Neural progenitor cell (in vitro differentiated cells): ENCODE measurements at regions not wholly inside any gene's neighbourhood (a gene's known extent, or its start where the extent isn't known, plus 50 kb on each side); places are given as distances from the start of the nearest gene placed in this dataset.
A peak's percentile ranks its signal among the peaks of the same experiment; 100 is the strongest.

Experiments
- DNase-seq: peaks from one replicate; pipeline ENCODE4 v3.0.0-alpha.2; 2016; ENCODE audit warnings: low spot score
- H2AFZ ChIP-seq: fragments of 200-600 bp; sonication (generic); replicated peaks from 2 replicates; pipeline ENCODE4 v1.6.1; 2016; ENCODE audit warnings: antibody characterized with exemption
- H3F3A ChIP-seq: fragments of 200-600 bp; sonication (generic); 2 replicates; pipeline ENCODE4 v1.6.1; 2016; ENCODE audit warnings: antibody characterized with exemption, low read depth
- H3K27ac ChIP-seq: fragments of 200-600 bp; sonication (generic); 2 replicates; pipeline ENCODE4 v1.5.1; 2016; ENCODE audit warnings: mild to moderate bottlenecking
- H3K27me3 ChIP-seq: fragments of 200-600 bp; sonication (generic); 2 replicates; pipeline ENCODE4 v1.6.1; 2016; ENCODE audit warnings: mild to moderate bottlenecking, moderate library complexity
- H3K36me3 ChIP-seq: fragments of 200-600 bp; sonication (generic); 2 replicates; pipeline ENCODE4 v1.5.1; 2016
- H3K4me1 ChIP-seq: fragments of 200-600 bp; sonication (generic); 2 replicates; pipeline ENCODE4 v1.6.1; 2016; ENCODE audit warnings: mixed run types
- H3K4me2 ChIP-seq: fragments of 200-600 bp; sonication (generic); 2 replicates; pipeline ENCODE4 v1.6.1; 2016
- H3K4me3 ChIP-seq: fragments of 200-600 bp; sonication (generic); 2 replicates; pipeline ENCODE4 v1.5.1; 2016
- H3K79me2 ChIP-seq: fragments of 200-600 bp; sonication (generic); 2 replicates; pipeline ENCODE4 v1.6.1; 2016; ENCODE audit warnings: low read depth
- H3K9ac ChIP-seq: fragments of 200-600 bp; sonication (generic); 2 replicates; pipeline ENCODE4 v1.6.1; 2016
- H3K9me3 ChIP-seq: fragments of 200-600 bp; sonication (generic); 2 replicates; pipeline ENCODE4 v1.5.1; 2016; ENCODE audit warnings: low read depth
- H4K20me1 ChIP-seq: fragments of 200-600 bp; sonication (generic); 2 replicates; pipeline ENCODE4 v1.6.1; 2016; ENCODE audit warnings: low read depth
- H3K27ac Mint-ChIP-seq: 3 replicates; pipeline ENCODE4 v1.8.0; 2021; ENCODE audit warnings: mixed read lengths
- H3K27me3 Mint-ChIP-seq: 2 replicates; pipeline ENCODE4 v1.8.0; 2022; ENCODE audit warnings: low read depth, mild to moderate bottlenecking, inconsistent platforms, moderate library complexity, mixed read lengths; ENCODE audit not compliant: insufficient read depth
- H3K36me3 Mint-ChIP-seq: 3 replicates; pipeline ENCODE4 v1.8.0; 2021; ENCODE audit warnings: mixed read lengths
- H3K4me1 Mint-ChIP-seq: 3 replicates; pipeline ENCODE4 v1.8.0; 2021; ENCODE audit warnings: mixed read lengths
- H3K4me3 Mint-ChIP-seq: 3 replicates; pipeline ENCODE4 v1.8.0; 2021; ENCODE audit warnings: mild to moderate bottlenecking, moderate library complexity, mixed read lengths
- H3K9me3 Mint-ChIP-seq: 3 replicates; pipeline ENCODE4 v1.8.0; 2020; ENCODE audit warnings: mixed read lengths
- EZH2 ChIP-seq: fragments of 200-600 bp; sonication (generic); IDR thresholded peaks from 2 replicates; pipeline ENCODE4 v1.6.1; 2017; ENCODE audit warnings: antibody characterized with exemption, mild to moderate bottlenecking, moderate library complexity
- EZH2phosphoT487 ChIP-seq: fragments of 200-600 bp; sonication (generic); IDR thresholded peaks from 2 replicates; pipeline ENCODE4 v1.6.1; 2017; ENCODE audit warnings: antibody characterized with exemption
- TF ChIP-seq, protein P1 (sequence below): fragments of 200-600 bp; sonication (generic); IDR thresholded peaks from 2 replicates; pipeline ENCODE4 v1.5.1; 2017; ENCODE audit warnings: antibody characterized with exemption, mild to moderate bottlenecking

DNA sequence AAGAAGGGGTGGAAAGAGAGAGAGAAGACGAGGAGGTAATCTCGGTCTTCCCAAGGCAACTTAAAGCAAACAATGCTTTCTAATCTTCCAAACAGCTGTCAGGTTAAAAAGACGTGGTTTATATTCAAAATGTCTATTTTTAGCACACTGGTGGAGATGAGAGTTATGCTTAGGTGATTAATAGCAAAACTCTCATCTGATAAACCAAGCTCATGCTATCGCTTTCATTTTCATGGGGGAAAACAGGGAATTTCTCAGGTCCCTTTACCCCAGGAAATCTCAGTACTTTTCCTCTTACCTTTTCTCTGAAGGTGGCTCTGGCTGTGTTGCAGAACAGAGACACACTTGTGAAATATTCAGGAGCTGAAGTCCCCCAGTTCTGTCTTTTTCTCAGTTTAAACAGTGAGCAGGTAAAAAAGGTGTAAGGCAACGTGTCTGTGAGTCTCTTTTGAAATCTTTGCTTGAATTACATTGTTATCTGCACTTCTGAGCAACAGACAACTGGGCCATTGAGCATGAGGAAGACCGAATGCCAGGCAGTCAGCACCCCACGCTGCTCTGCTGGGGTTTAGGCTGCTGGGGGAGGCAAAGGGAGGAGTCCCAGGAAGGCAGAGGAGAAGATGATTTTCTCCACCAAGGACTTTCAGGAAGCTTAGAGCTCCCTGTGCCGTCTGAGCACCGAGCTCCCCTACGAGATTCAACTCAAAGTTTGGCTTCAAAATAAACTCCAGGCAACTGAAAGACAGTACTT lies 759.3 kb downstream of the BCL11B start:
- no peaks in the 10 kb centered on the region for H4K20me1 ChIP-seq
- peak overlapping the region; percentile 59 for H2AFZ ChIP-seq
- H3K36me3 Mint-ChIP-seq = no peaks in the 10 kb centered on the region
- no peak overlapping the region for H3K4me2 ChIP-seq
- H3K27me3 ChIP-seq = no peaks in the 10 kb centered on the region
- H3K36me3 ChIP-seq = no peaks in the 10 kb centered on the region
- H3K9me3 ChIP-seq = no peaks in the 10 kb centered on the region
- H3K27ac ChIP-seq = no peak overlapping the region
- H3K4me1 ChIP-seq = peaks cover 5% of the 10 kb centered on the region
- DNase-seq = no peak
- no peaks in the 10 kb centered on the region for H3K27me3 Mint-ChIP-seq
- H3K4me3 ChIP-seq = no peak overlapping the region
- TF ChIP-seq EZH2 = no peak
- TF ChIP-seq EZH2phosphoT487 = no peak
- TF ChIP-seq, protein P1, sequence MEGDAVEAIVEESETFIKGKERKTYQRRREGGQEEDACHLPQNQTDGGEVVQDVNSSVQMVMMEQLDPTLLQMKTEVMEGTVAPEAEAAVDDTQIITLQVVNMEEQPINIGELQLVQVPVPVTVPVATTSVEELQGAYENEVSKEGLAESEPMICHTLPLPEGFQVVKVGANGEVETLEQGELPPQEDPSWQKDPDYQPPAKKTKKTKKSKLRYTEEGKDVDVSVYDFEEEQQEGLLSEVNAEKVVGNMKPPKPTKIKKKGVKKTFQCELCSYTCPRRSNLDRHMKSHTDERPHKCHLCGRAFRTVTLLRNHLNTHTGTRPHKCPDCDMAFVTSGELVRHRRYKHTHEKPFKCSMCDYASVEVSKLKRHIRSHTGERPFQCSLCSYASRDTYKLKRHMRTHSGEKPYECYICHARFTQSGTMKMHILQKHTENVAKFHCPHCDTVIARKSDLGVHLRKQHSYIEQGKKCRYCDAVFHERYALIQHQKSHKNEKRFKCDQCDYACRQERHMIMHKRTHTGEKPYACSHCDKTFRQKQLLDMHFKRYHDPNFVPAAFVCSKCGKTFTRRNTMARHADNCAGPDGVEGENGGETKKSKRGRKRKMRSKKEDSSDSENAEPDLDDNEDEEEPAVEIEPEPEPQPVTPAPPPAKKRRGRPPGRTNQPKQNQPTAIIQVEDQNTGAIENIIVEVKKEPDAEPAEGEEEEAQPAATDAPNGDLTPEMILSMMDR = no peak
- H3K79me2 ChIP-seq = no peaks in the 10 kb centered on the region
- H3K4me3 Mint-ChIP-seq = no peak overlapping the region
- H3K9me3 Mint-ChIP-seq = peaks cover 8% of the 10 kb centered on the region
- H3K4me1 Mint-ChIP-seq = no peaks in the 10 kb centered on the region
- no peaks in the 10 kb centered on the region for H3F3A ChIP-seq
- no peak overlapping the region for H3K9ac ChIP-seq
- H3K27ac Mint-ChIP-seq = no peak overlapping the region

DNA sequence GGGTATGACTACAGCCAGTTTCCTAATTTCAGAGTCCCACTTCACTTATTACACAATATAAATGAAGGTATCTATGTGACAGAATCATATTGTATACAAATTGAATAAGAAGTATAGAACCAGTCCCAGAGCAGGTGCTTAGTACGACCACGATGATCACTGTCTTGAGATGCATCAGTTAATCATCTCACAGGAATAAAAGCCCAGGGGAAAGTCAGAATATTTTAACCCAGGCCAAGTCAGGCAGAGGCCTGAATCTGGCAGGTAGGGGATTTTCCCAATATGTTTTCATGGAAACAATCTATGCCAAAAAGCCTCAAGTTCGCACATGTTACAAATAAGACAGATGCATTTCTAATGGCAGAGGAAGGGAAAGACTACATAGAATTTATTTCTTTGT lies 758.4 kb downstream of the BCL11B start:
- no peak overlapping the region for H3K4me3 Mint-ChIP-seq
- H3K27ac Mint-ChIP-seq = no peak overlapping the region

DNA sequence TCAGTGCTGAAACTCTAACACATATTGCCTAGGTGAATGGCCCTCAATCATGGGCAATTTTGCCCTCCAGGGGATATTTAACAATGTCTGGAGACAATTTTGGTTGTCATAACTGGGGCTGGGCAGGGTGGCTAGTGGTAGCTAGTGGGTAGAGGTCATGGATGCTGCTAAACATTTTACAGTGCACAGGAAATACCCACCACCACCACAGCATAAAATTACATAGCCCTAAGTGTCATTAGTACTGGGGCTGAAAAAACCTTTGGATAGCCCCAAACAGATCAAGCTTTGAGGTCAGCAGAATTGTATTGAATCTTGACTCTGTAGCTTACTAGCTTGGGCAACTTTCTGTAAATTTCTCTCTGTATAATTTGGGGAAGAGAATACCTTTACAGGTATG lies 758.0 kb downstream of the BCL11B start:
- H3K79me2 ChIP-seq = no peaks in the 10 kb centered on the region
- no peak overlapping the region for H3K4me3 ChIP-seq
- DNase-seq = no peak
- no peak overlapping the region for H3K27ac ChIP-seq
- H2AFZ ChIP-seq = no peak overlapping the region
- peaks cover 5% of the 10 kb centered on the region for H3K4me1 ChIP-seq
- no peaks in the 10 kb centered on the region for H3K36me3 ChIP-seq
- no peaks in the 10 kb centered on the region for H3K36me3 Mint-ChIP-seq
- no peaks in the 10 kb centered on the region for H3K4me1 Mint-ChIP-seq
- H3K9me3 ChIP-seq = no peaks in the 10 kb centered on the region
- no peak overlapping the region for H3K4me3 Mint-ChIP-seq
- H3K9ac ChIP-seq = no peak overlapping the region
- peaks cover 8% of the 10 kb centered on the region for H3K9me3 Mint-ChIP-seq
- TF ChIP-seq EZH2 (no peak), EZH2phosphoT487 (no peak)
- TF ChIP-seq, protein P1 = no peak
- no peaks in the 10 kb centered on the region for H3F3A ChIP-seq
- peaks cover 2% of the 10 kb centered on the region for H3K27me3 Mint-ChIP-seq
- H3K27me3 ChIP-seq = no peaks in the 10 kb centered on the region
- H4K20me1 ChIP-seq = no peaks in the 10 kb centered on the region
- no peak overlapping the region for H3K4me2 ChIP-seq
- H3K27ac Mint-ChIP-seq = no peak overlapping the region

More for the DNA sequence above, 758.4 kb downstream of the BCL11B start:
- H3K4me1 Mint-ChIP-seq = no peaks in the 10 kb centered on the region
- Histone ChIP-seq H3K9ac (no peak overlapping the region), H4K20me1 (no peaks in the 10 kb centered on the region), H3F3A (no peaks in the 10 kb centered on the region), H2AFZ (no peak overlapping the region), H3K36me3 (no peaks in the 10 kb centered on the region), H3K9me3 (no peaks in the 10 kb centered on the region), H3K27ac (no peak overlapping the region), H3K4me2 (no peak overlapping the region), H3K27me3 (no peaks in the 10 kb centered on the region), H3K79me2 (no peaks in the 10 kb centered on the region), H3K4me1 (peaks cover 5% of the 10 kb centered on the region), H3K4me3 (no peak overlapping the region)
- no peak for DNase-seq
- peaks cover 2% of the 10 kb centered on the region for H3K27me3 Mint-ChIP-seq
- H3K9me3 Mint-ChIP-seq = peaks cover 8% of the 10 kb centered on the region
- no peaks in the 10 kb centered on the region for H3K36me3 Mint-ChIP-seq
- TF ChIP-seq EZH2phosphoT487 (no peak), EZH2 (no peak)
- TF ChIP-seq, protein P1 = no peak
